ENCODE measurements at regions not wholly inside any gene's neighbourhood (a gene's known extent, or its start where the extent isn't known, plus 50 kb on each side); places are given as distances from the start of the nearest gene placed in this dataset.
"Not testable (repeated sequence)": the region's sequence is repeated elsewhere in the genome, so short reads cannot be mapped to it uniquely, and the experiment has no call there.

DNA sequence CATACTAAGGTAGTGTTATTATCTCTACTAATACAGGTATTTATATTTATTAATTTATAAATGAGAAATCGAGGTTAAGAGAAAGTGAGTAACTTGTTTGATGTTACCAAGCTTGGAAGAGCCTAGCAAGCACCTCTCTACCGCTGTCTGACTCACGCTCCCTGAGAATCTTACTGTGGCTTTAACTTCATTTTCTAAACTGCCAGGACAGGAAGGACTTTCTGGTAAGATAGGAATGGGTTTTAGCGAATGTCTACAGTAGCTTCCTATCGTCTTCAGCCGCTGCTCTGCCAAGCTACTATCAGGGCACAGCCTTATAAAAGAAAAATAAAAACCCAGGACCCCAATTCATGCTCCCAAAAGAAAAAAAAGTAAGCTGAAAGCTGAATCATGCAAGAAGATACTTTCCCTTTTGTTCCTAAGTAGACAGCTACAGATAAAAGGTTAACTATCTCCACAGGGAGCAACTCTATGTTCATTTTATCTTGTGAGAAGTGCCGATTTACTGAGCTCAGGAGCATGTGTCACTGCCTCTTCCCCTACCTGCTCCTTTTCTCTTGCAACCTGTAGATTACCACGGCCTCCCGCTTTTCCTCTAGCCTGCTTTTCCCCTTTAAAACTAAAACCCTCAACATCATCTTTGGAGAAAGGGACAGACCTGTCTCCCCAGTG is 60.2 kb downstream of the THNSL1 start:
- DNase-seq (ENCODE audit: low read depth), result no peak

DNA sequence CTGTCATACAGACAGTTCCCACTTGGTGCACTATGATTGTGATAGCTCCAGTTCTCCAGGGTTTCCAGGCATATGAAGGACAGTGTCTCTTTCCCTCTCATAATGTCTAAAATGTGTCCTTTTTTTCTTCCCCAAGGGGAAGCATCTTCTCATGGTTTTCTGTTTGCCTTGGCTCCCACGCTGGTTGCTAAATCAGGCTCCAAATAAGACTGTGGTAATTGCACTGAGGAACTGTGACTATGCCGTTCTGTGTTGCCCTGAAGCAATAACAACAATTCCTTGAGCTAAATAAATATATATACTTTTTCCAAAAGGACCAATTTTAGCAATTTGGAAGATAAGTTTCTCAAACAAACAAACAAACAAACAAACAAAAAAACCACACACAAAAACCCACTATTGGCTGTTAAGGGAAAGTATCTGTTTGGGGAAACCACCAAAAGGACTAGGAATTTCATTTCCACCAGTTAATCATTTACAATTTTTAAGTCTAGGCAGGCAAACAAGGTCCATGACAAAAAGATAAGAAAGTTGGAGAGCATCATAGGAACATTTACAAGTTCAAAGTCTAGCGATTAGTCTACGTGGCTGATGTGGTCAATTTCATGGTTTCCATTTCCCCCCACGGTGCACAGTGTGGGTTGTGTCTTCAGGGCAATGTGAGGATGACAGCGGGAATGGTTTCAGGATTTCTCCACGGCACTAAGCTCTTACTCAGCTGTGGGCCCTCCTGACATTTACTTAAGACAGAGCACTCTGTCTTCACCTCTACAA is 62.4 kb downstream of the THNSL1 start:
- DNase-seq (ENCODE audit: low read depth), result no peak

DNA sequence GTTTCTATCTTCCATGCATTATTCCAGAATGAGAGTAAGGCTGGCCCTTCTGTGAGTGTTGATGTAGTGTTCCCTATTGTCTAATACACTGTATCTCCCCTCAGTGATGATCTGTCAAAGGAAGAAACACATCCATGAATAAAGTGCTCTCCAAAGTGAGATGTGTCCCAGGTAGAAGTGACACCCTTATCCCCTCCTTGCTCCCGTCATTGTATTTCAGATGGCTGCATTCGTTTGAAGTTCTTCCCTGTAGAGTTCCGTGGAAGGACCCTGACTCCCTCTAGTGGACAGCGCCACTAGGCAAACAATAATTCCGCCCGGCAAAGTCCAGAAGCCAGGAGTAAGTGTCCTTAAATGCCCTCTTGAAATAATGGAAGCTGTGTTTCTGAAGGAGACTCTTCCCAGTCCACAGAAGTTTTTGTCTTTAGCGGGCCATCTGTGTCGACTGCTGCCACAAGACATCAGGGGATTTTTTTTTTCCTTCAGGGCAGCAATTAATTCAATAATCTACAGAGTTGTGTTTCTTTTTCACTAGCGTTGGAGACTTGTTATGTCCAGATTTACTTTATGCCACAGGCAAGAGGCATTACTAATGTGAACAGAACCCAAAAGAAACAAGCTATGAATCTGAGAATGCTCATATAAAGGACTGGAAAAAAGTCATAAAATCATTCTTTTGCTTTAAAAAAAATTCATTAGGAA is 64.6 kb downstream of the THNSL1 start:
- DNase-seq (ENCODE audit: low read depth), result peak; percentile 81

DNA sequence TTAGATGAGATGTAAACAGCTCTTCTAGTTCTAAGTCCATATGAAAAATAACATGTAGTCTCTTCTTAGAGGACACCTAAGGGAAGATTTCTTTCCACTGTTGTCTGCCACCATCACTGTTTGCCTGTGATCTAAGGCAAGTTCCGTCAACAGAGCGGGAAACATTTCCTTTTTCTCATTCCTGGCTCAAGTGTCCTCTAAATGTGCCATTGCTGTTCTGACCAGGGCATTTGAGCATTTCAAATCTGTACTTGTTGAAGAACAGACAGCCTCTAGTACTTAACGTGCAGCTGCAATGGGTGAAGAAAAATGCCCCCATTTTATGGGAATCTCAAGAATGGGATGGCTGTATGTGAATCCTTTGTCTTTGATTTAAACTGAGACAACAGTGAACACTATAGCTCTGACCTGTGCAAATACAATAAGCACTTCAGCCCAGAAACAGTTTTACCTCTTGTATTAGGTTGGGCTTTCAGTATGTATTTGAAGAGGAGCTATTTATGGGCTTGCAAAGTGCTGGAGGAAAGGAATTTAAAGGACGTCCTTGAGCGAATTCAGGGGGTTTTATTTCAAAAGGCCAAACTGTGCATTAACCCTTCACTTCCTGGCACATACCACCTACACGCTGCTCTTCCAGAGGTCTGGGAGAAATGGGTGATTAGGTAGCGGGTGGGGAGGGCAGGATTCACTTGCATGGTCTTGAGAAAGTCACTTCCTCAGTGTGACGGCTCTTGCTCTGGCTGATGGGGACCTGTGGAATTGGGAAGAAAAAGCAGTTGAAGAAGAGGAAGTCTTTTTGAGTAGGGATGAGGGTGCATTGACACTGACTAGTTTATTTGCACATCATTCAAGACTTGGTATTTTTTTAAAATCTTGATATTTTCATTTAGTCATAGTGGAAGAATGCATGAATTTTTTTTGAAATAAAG is 66.1 kb downstream of the THNSL1 start:
- DNase-seq (ENCODE audit: low read depth), result no peak

DNA sequence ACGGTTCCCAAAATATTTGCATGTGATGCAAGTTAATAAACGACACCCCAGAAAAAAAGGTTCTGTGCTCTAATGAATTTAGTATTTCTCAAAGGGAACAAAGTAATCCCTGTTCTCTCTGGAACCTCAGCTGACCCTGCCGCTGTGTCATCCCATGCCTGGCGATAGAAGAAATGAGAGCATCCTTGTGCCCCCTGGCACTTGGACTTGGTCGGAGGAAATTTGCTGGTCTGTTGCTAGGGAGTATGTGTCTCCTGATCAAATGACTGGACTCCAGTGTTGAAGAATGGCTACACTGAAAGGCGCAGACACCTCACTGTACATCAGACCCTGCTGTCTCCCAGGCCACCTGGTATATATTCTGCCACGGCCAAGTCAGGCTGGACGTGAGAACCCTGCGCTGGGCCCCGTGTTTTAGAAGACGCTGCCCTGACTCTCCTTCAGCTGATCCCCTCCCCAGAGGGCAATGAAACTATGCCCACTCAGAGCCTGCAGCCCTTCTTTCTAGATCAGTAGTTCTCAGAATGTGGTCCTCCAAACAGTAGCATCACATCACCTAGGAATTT is 67.2 kb downstream of the THNSL1 start:
- DNase-seq (ENCODE audit: low read depth), result no peak

DNA sequence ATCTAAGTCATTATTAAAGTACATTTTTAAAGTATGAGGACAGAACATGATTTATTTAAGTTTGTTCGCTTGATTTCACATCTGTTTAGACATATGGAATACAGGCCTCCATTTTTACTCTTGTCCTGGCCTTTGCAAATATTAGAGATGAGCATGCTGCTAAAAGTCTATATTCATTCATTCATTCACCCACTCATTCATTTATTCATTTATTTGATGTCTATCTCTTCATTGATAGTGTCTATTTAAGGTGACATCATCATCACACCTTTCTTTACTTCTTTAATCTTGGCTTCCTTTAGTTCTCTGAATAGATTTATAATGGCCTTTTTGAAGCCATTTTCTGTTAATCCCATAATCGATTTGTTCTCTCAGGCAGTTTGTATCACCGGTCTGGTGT is 68.0 kb downstream of the THNSL1 start:
- DNase-seq (ENCODE audit: low read depth), result no peak

DNA sequence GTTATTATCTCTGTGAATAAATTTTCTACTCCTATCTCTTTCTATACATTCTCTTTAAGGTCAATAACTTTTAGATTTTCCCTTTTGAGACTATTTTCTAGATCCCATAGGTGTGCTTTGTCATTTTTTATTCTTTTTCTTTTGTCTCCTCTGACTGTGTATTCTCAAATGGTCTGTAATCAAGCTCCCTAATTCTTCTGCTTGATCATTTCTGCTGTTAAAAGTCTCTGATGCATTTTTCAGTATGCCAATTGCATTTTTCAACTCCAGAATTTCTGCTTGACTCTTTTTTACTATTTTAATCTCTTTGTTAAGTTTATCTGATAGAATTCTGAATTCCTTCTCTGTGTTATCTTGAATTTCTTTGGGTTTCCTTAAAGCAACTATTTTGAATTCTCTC is 78.2 kb downstream of the THNSL1 start:
- DNase-seq (ENCODE audit: low read depth), result no peak

DNA sequence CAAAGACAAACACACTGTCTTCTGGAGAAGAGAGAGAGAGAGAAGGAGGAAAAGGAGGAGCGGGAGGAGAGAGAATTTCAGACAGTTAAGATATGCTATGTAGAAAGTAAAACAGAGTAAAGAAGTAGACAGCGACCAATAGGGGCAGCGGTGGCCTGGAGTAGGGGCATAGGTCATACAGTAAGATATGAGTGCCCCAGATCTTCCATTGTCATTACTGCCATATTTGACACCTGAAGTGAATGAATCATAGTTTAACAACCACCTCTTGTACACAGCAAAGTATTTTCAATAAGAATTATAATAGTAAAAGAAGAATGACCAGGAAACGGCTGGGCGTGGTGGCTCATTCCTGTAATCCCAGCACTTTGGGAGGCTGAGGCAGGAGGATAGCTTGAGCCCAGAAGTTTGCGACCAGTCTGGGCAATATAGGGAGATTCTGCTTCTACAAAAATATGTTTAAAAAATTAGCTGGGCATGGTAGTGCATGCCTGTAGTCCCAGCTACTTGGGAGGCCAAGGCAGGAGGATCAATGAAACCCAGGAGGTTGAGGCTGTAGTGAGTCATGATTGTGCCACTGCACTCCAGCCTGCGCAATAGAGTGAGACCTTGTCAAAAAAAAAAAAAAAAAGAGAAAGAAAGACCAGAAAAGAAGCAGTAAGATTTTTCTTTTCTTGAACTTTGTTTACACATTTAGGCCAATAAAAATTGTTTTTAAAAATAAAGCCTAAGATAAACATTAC is 77.0 kb upstream of the GPR158 start:
- DNase-seq (ENCODE audit: low read depth), result no peak

DNA sequence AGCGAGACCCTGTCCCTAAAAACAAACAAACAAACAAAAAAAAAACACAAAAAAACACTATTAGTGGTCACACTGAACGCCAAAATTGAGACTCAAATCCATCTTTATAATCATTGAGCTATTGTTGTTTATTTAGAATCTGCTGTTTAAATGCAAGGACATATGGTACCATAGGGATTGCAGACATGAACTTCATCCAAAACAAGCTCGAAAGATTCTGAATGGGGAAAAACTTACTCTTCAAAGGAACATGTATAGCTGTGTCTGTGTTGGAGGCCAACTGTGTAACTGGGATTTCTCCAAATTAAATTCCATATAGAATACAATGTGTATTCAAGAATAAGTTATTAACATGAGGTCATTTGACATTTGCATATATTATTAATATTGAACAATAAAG is 74.7 kb upstream of the GPR158 start:
- no peak for DNase-seq (ENCODE audit: low read depth)

DNA sequence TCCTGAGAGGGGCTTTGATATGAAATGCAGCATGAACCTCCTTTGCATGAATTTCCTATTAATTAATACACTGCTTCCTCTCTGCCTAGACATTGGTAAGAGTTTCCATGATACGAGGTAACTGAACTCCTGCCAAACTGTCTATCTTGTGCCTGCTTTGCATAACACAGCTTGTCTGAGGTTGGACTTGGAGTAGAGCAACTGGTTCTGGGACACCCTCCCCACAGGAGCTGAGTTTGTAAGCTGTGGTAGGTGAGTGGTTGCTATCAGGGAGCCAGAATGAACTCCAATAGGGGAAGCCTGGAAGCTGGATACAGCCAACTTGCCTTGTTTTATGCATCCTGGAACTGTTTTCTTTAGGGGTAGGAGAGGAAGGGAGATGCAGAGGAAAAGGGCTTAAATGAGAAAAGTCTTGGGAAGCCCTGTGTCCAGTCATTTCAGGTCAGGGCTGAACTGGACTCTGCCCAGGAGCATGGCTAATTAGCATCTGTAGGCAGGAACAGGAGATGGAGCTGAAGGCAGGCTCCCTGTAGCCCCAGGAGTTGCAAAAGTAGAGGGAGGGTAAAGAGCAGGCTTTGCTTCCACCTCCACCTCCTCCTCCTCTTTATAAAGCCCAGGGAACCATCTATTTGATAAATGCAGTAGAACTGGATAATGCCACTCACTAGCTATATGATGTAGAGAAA is 73.2 kb upstream of the GPR158 start:
- no peak for DNase-seq (ENCODE audit: low read depth)

DNA sequence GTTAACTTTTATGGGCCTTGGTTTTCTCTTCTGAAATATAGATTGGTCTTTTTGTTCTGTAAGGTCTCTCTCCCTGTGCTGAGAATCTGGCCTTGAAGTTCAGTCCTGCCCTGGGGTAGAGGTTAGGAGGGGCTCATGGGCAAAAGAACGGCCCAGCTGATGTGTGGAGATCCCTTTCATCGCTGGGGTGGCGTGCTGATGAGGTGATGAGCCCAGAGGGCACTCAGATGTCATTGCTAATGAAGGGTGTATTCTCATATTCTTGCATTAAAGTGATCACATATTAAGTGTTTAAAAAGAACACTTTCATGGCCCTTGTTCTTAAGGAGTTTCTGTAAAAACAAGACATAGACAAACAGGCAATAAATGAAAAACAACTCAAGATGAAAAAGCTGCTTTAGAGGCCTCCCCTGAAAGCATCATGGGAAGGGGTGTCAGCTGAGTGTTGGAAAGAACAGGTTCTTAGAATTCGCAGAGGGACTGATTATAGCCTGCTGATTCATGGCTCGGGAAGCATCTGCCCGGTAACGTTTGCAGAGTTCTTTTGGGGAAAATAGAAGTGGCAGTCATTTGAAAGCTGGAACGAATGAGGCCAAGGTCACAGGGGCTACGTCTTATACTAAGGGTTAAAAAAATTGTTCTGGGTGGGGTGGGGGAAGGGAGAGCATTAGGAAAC is 72.5 kb upstream of the GPR158 start:
- DNase-seq (ENCODE audit: low read depth), result no peak

DNA sequence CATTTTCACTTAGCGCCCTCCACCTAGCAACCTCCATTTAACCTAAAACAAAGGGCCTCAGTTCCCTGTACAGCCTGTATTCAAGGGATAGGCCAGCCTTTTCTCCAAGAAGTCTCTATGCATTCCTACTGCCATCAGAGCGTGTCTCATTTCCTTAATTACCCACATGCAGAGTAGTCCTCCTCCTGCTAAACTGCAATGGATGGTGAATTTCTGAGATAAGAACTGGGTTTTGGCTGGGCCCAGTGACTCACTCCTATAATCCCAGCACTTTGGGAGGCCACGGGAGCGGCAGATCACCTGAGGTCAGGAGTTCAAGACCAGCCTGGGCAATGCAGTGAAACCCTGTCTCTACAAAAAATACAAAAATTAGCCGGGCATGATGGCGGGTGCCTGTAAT is 71.1 kb upstream of the GPR158 start:
- DNase-seq (ENCODE audit: low read depth), result no peak

DNA sequence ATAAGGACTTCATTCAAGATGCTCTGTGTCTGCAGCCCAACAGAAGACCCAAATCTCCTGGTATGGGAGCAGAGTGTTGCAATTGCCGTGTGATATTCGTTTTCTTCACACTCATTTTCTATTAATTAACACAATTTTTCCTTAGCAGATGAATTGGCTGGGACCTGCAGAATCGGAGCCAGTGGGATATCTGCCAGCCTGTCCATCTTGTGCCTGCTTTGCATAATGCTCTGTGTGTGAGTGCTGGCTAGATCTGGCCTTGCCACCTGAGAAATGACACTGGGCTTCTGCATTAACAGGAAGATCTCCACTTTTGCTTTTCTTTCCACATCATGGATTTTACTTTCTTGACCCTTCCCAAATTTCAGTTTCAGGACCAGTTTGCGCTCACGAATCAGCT is 70.4 kb upstream of the GPR158 start:
- no peak for DNase-seq (ENCODE audit: low read depth)

DNA sequence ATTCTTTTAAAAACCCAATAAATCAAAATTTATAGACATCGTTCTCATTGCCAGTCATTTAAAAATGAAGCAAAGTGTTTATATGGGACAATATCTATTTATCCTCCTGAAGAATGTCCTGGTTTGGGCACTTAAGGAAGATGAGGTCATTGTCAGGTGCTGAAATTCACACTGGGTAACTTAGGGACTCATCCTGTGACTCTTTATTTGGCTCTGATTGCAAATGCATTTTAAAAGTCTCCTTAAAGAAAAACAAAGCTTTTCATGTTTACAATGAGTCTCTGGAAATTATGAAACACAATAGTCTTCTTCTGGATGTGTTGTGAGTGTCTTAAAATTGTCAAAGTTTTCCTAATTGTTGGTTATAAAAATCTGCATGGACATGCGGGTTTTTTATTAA is 69.5 kb upstream of the GPR158 start:
- no peak for DNase-seq (ENCODE audit: low read depth)

DNA sequence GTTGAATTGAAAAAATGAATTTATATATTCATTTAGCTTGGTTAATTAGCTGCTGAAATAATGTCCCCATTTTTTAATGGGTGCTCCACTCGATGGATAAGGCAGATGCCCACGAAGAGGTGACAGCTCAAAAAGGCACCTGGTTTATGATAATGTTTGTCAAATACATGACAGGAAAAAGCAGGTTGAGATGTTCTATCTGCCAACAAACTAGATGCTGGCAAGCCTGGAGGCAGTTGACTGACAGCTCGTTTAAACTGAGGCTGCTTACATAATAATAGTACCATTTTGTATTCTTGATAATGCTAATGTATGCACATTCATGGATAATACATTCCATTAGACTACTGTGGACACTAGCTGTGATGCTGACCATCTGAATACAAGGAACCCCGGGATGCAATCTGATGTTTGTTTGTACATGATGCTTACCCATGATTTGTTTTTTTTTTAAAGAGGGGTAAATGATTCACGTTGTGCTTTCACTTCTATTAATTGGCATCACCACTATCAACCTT is 69.0 kb upstream of the GPR158 start:
- no peak for DNase-seq (ENCODE audit: low read depth)

DNA sequence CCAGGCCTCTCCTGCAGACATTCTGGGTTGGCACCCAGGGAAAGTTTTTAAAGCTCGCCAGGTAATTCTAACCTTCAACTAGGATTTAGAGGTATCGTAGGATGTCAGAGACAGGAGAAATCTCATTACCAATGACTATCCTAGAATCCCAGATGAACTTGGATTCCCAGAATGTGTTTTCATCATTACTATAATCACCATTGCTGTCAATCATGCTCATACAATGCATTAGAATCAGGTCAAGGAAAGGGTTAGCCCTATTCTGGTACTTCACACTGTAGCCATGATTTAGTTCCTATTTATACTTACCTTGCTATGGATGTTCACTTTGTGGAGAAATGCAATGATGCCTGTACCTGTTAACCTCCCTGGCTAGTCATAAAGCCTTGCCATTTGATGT is 67.0 kb upstream of the GPR158 start:
- no peak for DNase-seq (ENCODE audit: low read depth)

DNA sequence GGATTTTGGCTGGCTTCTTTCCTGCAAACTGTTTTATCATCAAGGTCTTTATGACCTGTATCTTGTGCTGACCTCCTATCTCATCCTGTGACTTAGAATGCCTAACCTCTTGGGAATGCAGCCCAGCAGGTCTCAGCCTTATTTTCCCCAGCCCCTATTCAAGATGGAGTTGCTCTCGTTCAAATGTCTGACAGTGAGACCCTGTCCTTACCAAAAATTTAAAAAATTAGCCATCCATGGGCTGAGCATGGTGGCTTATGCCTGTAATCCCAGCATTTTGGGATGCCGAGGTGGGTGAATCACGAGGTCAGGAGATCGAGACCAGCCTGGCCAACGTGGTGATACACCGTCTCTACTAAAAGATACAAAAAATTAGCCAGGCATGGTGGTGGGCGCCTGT is 64.9 kb upstream of the GPR158 start:
- not testable (repeated sequence) for DNase-seq (ENCODE audit: low read depth)

DNA sequence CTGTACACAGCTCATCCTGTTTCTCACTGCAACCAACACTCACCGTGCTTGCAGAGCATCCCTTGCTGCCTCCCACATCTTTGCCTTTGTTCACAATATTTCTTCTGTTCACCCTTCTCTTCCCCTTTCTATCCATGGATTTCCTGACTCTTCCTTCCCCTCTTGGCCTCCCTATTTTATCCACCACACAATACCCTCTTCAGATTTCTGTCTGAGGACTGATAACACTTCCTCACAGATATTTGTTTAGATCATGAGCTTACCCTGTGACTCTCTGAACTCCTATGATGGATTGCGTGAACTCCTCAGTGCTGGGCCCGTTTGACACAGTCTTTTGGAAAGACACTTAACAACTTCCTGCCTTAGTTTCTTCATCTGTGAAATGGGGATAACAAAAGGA is 62.8 kb upstream of the GPR158 start:
- DNase-seq (ENCODE audit: low read depth), result no peak

DNA sequence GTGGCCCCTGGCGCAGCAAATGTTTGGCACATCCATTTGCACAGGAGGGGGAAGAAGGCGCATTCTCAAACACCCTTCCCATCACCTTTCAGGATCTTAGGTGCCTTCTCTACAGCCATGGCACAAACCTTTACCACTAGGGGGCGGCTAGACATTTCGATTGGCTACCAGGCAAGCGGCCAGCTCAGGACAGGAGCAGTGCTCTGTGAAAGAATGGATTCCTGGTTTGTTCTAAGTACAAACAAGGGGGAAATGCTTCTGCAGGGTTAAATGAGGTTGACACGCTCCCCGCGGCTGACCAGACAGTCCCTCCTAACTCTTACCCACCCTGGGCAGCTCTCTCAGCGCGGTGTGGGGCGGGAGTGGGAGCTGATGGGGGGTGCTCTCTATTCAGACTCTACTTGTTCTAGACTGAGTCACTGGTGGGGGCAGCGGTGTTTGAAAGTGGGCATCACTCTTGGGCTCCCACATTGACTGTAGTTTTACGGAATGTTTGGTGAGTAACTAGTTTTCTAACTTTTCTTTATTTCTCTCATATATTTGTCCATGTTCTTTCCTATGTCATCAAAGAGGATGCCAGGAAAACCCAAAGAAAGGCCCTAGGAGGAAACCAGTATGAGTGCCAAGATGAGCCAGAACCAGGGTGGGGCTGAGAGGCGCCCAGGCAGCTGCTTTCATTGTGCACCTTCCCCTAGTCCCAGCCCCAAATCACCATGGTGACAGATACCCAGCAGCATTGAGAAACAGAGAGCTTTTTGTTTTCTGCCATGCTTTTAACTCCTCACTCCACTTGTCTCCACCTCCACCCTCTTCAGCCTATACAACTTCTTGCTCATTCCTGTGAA is 61.4 kb upstream of the GPR158 start:
- DNase-seq (ENCODE audit: low read depth), result peak; percentile 76

All from iris pigment epithelial cell (primary cell).